HCT116 (cell line): ENCODE measurements at regions not wholly inside any gene's neighbourhood (a gene's known extent, or its start where the extent isn't known, plus 50 kb on each side); places are given as distances from the start of the nearest gene placed in this dataset.

Experiments used
- CTCF ChIP-seq, 3 experiments: fragments of 200-600 bp in 1 of 3; sonication (generic) in 1 of 3; IDR thresholded peaks in 2 of 3; conservative IDR thresholded peaks in 1 of 3; 2 replicates each; pipeline ENCODE4 v1.5.1; 2012 to 2017; ENCODE audit warnings: low read depth in 2 of 3, low read length in 2 of 3, antibody characterized with exemption in 1 of 3, borderline replicate concordance in 1 of 3, control low read depth in 1 of 3, mild to moderate bottlenecking in 1 of 3, mixed read lengths in 1 of 3, mixed run types in 1 of 3, moderate library complexity in 1 of 3; ENCODE audit not compliant: insufficient read depth in 1 of 3
- ELF1 ChIP-seq: IDR thresholded peaks from 2 replicates; pipeline ENCODE4 v1.6.1; 2012; ENCODE audit warnings: low read depth, borderline replicate concordance
- EZH2 ChIP-seq: fragments of 200-600 bp; sonication (generic); IDR thresholded peaks from 2 replicates; pipeline ENCODE4 v1.6.1; 2017; ENCODE audit warnings: antibody characterized with exemption, mixed run types
- EZH2phosphoT487 ChIP-seq: fragments of 200-600 bp; IDR thresholded peaks from 2 replicates; pipeline ENCODE4 v1.6.1; 2018; ENCODE audit warnings: antibody characterized with exemption, borderline replicate concordance
- MAX ChIP-seq: IDR thresholded peaks from 2 replicates; pipeline ENCODE4 v1.6.1; 2012
- POLR2A ChIP-seq: IDR thresholded peaks from 2 replicates; pipeline ENCODE4 v1.7.0; 2011; ENCODE audit warnings: borderline replicate concordance; ENCODE audit not compliant: insufficient read depth, insufficient read length; ENCODE audit errors: extremely low read depth
- POLR2AphosphoS5 ChIP-seq: IDR thresholded peaks from 2 replicates; pipeline ENCODE4 v1.6.1; 2011; ENCODE audit warnings: mild to moderate bottlenecking, low read depth, low read length, moderate library complexity
- RAD21 ChIP-seq: IDR thresholded peaks from 2 replicates; pipeline ENCODE4 v1.6.1; 2012; ENCODE audit warnings: low read depth, mild to moderate bottlenecking
- SRF ChIP-seq: IDR thresholded peaks from 2 replicates; pipeline ENCODE4 v1.6.1; 2012; ENCODE audit warnings: low read depth
- ZNF274 ChIP-seq: fragments of 200-500 bp; sonication (Bioruptor generic); IDR thresholded peaks from 2 replicates; pipeline ENCODE4 v1.6.1; 2014; ENCODE audit warnings: mild to moderate bottlenecking, low read depth, low read length, inconsistent platforms

- no peak for TF ChIP-seq RAD21
- no peak for TF ChIP-seq MAX
- no peak for TF ChIP-seq POLR2A
- no peak for TF ChIP-seq EZH2
- TF ChIP-seq POLR2AphosphoS5 = no peak
- no peak for TF ChIP-seq CTCF (IDR thresholded peaks at IDR 0.05 in 2 of 3, conservative IDR thresholded peaks at IDR 0.05 in 1 of 3; ENCODE audit: borderline replicate concordance in 1 of 3, insufficient read depth in 1 of 3, low read depth in 2 of 3, low read length in 2 of 3)
- TF ChIP-seq ZNF274 = no peak
- TF ChIP-seq ELF1 = no peak
- TF ChIP-seq SRF = no peak
- TF ChIP-seq EZH2phosphoT487 = no peak
Observed at GRCh38 chr11:81278991-81279390, 1454.7 kb downstream of the FAM181B start.
